ENCODE measurements at regions not wholly inside any gene's neighbourhood (a gene's known extent, or its start where the extent isn't known, plus 50 kb on each side); places are given as distances from the start of the nearest gene placed in this dataset.

- TF ChIP-seq ZNF274 (IDR thresholded peaks at IDR 0.05; ENCODE audit: low read depth, low read length): no peak
- TF ChIP-seq YY1 (IDR thresholded peaks at IDR 0.05; ENCODE audit: insufficient read depth, insufficient read length): no peak
Measured at GRCh38 chr12:124457287-124458219, 109.9 kb downstream of the NCOR2 start.
